ENCODE measurements at regions not wholly inside any gene's neighbourhood (a gene's known extent, or its start where the extent isn't known, plus 50 kb on each side); places are given as distances from the start of the nearest gene placed in this dataset.

DNA sequence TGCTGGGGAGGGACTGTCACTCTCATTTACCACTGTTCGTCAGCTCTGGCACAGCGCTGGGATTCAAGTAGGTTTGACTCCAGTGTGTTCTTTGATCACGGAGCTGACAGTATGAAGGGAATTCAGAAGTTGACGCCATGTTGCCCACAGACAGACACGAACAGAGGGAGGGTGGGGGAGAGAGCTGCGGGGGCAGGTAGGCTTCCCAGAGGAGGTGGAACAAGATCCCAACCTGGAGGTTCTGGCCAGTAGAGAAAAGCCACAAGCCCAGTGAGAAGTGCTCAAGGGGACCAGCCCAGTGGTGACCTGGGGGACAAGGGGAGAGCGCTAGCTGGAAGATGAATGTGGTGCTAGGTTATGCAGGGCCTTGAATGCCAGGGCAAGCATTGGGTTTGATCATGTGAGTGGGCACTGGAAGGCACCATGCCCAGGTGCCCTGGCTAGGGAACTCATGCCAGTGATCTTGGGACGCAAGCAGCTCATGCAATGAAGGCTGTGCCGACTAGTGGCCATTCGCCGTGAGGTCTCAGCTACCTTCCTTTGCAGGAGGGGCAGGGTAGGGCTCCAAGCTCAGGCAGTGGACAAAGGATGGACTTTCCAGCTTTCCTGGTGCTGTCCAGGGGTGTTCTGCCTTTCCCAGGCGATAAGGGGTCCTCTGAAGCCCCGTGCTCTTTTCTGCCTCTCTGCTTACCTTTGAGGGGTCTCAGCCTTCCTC is 50.4 kb upstream of the APCDD1L start:
- no peak for DNase-seq (ENCODE audit: low spot score)

More for the DNA sequence above, 50.4 kb upstream of the APCDD1L start:
- FAIRE-seq: no peak
